ENCODE measurements at regions not wholly inside any gene's neighbourhood (a gene's known extent, or its start where the extent isn't known, plus 50 kb on each side); places are given as distances from the start of the nearest gene placed in this dataset.

DNA sequence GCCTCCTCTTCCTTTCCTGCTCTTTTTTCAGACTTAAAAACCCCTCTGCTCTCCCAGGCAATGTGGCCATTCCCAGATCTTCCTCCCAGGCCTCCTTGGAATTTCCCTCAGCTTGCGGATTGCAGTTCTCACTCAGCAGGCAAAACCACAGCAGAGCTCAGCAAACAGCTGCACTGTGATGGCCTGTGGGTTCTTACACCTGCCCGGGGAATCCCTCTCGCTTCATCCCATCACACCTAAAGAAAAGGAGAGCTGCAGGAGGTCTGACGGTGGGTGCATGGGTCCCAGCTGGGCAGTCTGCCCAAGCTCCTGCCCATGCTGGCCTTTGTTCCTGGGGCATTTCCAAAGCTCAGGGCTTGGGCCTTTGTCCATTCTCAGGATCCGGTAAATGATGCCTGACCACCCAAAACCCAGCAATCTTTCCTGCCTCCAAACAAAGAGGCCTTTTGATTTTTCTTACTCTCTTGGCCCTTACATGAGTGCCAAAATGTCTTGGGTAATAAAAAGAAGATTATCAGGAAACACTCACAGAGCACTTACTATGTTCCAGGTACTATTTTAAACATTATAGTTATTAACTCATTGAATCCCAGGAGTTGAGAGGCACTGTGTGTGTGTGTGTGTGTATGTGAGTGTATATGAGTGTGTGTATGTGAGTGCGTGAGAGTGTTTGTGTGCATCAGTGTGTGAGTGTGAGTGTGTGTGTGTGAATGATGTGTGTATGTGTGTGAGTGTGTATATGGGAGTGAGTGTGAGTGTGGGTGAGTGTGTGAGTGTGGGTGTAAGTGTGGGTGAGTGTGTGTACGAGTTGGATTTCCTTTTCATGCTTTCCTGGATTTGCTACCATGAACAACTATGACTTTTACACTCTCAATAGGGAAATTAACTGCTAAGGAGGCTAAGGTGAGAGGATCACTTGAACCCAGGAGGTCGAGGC lies 64.5 kb upstream of the PODXL start:
- H3K36me3 Mint-ChIP-seq (ENCODE audit: insufficient read depth in 2 of 2): no peaks in the 10 kb centered on the region
- ATAC-seq (replicated peaks in 1 of 2): no peak
- no peaks in the 10 kb centered on the region for H3K4me1 Mint-ChIP-seq (ENCODE audit: low read depth)
- peaks cover 11% of the 10 kb centered on the region for H3K27me3 Mint-ChIP-seq (ENCODE audit: low read depth)
- no peaks in the 10 kb centered on the region for H3K9me3 Mint-ChIP-seq
- H3K4me3 Mint-ChIP-seq: no peak overlapping the region
- H3K27ac Mint-ChIP-seq: no peak overlapping the region
- no peak for DNase-seq

DNA sequence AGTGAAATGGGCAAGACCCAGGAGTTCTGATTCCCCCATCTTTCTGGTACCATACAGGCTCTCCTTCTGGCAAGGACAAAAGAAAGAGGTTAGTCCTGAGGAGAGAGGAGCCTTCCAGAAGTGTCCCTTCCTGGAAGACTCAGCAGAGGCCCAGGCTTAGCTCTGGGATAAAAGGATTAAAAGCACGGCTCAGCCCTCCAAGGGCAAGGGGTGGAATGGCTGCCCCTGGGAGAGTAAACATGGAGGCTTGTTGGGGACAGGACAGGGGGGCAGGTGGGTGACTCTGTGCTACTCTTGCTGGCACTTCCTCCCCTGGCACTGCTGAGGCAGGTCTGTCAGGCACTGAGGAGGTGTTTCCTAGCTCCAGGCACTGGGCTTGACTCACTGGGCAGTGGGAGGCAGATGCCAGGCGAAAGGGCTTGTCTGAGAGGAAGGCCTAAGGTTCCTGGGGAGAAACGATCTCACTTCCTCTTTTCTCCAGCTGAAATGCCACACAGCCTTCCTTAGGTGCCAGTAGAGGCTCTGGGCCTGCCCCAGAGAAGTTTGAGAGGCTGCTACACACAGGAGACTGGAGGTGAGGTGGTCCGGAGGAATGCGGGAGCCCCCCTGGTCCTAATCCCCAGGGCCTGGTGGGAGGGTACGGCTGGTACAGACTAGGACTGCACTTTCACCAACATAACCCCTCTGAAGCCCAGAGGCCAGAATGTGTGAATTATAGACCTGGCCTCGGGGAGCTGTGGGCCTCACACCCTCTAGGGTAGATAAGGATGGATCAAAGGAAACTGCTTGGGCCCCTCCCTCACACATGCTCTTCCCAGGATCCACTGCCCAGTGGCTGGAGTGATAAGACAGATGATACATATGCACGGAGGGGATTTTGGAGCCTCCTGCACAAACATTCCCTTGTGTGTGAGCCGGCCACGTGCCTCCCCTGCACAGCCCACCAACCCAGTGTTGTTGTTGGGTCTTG lies 63.2 kb upstream of the PODXL start:
- no peaks in the 10 kb centered on the region for H3K36me3 Mint-ChIP-seq (ENCODE audit: insufficient read depth in 2 of 2)

DNA sequence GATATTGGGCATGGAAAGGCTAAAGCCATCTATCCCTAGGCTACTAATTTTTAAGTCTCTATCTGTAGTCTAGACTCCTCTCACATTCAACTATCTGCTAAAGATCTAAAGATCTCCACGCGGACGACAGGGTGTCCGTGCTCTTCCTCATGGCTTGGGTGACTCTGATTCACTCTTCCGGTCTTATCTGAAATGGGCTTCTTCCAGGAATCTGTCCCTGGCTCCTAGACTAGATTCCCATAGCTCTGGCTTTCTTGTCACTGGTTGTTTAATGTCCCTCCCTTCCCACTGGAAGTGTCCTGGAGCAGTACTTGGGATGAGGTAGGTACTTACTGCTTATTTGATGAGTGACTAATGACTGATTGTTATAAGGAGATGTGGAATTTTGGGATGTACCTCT lies 62.0 kb upstream of the PODXL start:
- ATAC-seq (replicated peaks in 1 of 2): no peak
- H3K27me3 Mint-ChIP-seq (ENCODE audit: low read depth): peaks cover 11% of the 10 kb centered on the region

More for the DNA sequence above, 63.2 kb upstream of the PODXL start:
- H3K4me3 Mint-ChIP-seq: no peak overlapping the region
- ATAC-seq (replicated peaks in 1 of 2) (no peak), DNase-seq (no peak)
- H3K27ac Mint-ChIP-seq: no peak overlapping the region
- no peaks in the 10 kb centered on the region for H3K4me1 Mint-ChIP-seq (ENCODE audit: low read depth)
- peaks cover 11% of the 10 kb centered on the region for H3K27me3 Mint-ChIP-seq (ENCODE audit: low read depth)
- no peaks in the 10 kb centered on the region for H3K9me3 Mint-ChIP-seq

DNA sequence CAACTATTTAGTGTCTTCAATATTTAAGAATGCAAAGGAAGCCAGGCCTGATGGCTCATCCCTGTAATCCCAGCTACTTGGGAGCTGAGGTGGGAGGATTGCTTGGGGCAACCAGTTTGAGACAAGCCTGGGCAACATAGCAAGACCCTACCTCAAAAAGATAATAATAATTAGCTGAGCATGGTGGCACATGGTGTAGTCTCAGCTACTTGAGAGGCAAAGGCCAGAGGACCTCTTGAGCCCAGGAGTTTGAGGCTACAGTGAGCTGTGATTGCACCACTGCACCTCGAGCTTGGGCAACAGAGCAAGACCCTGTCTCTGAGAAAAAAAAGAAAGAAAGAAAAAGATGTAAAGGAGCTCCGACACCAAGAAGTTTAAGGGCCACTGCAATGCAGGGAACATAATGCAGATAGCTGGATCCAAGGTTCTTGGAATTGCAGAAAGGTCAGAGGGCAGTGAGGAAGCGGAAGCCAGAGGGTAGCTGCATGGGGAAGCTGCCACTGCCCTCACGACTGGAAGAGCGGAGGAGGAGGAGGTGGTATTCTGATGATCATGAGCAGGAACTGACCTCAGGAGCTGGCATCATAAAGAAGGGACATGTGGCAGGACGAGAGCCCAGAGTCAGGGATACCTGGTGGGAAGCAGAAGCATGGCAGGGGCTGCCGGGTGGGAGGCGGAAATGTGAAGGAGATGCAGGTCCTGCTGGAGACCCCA lies 60.2 kb upstream of the PODXL start:
- no peaks in the 10 kb centered on the region for H3K9me3 Mint-ChIP-seq
- H3K36me3 Mint-ChIP-seq (ENCODE audit: insufficient read depth in 2 of 2): no peaks in the 10 kb centered on the region
- no peak for ATAC-seq (replicated peaks in 1 of 2)
- H3K4me1 Mint-ChIP-seq (ENCODE audit: low read depth): no peaks in the 10 kb centered on the region
- no peak overlapping the region for H3K27ac Mint-ChIP-seq
- DNase-seq: no peak
- H3K4me3 Mint-ChIP-seq: no peak overlapping the region
- H3K27me3 Mint-ChIP-seq (ENCODE audit: low read depth): peaks cover 11% of the 10 kb centered on the region

More for the DNA sequence above, 62.0 kb upstream of the PODXL start:
- Mint-ChIP-seq H3K4me3 (no peak overlapping the region), H3K36me3 (ENCODE audit: insufficient read depth in 2 of 2) (no peaks in the 10 kb centered on the region), H3K4me1 (ENCODE audit: low read depth) (no peaks in the 10 kb centered on the region), H3K9me3 (no peaks in the 10 kb centered on the region), H3K27ac (no peak overlapping the region)
- no peak for DNase-seq

DNA sequence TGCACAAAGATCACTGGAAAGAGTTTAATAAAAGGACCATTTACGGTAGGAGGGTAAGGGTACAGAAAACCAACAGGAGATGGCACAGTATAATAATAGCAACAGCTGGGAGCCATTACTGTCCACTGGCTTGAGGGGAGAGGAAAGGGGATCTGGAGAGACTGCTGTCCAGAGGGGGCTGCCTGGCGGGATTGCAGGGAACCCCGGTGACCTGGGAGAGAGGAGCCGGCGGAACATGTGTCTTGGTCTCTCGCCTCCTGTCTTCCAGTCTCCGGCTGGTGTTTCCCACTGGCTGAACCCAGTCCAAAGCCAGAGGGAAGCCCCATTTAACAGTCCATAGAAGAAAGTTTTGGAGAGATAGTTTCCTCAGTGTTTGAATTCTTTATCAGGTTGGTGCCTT lies 57.5 kb upstream of the PODXL start:
- H3K27ac Mint-ChIP-seq: no peak overlapping the region
- no peaks in the 10 kb centered on the region for H3K9me3 Mint-ChIP-seq

DNA sequence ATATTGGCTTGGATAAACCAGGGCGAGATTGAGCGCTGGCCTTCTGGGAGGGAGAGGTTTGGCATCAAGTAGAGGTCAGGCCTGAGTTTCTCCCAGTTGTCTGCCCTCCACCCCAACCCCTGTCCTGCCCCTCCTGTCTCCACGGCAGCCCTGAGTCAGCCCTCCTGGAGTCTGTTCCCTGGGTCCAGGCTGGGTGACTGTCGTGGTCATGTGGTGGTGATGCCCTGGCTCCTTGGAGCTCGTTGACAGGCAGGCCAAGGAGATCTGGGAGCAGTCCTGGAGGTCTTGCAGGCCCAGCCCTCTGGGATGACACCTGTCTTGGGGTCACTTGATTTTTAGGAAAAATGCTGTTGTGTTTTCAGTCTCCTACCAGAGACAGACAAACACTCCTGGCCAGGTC lies 53.6 kb upstream of the PODXL start:
- peaks cover 32% of the 10 kb centered on the region for H3K27me3 Mint-ChIP-seq (ENCODE audit: low read depth)
- no peak overlapping the region for H3K27ac Mint-ChIP-seq
- no peaks in the 10 kb centered on the region for H3K36me3 Mint-ChIP-seq (ENCODE audit: insufficient read depth in 2 of 2)
- no peaks in the 10 kb centered on the region for H3K9me3 Mint-ChIP-seq
- H3K4me1 Mint-ChIP-seq (ENCODE audit: low read depth): peaks cover 6% of the 10 kb centered on the region
- DNase-seq: no peak
- H3K4me3 Mint-ChIP-seq: no peak overlapping the region
- no peak for ATAC-seq (replicated peaks in 1 of 2)

More for the DNA sequence above, 57.5 kb upstream of the PODXL start:
- no peaks in the 10 kb centered on the region for H3K4me1 Mint-ChIP-seq (ENCODE audit: low read depth)
- H3K4me3 Mint-ChIP-seq: no peak overlapping the region
- ATAC-seq (replicated peaks in 1 of 2) (no peak), DNase-seq (no peak)
- peaks cover 11% of the 10 kb centered on the region for H3K27me3 Mint-ChIP-seq (ENCODE audit: low read depth)
- no peaks in the 10 kb centered on the region for H3K36me3 Mint-ChIP-seq (ENCODE audit: insufficient read depth in 2 of 2)

DNA sequence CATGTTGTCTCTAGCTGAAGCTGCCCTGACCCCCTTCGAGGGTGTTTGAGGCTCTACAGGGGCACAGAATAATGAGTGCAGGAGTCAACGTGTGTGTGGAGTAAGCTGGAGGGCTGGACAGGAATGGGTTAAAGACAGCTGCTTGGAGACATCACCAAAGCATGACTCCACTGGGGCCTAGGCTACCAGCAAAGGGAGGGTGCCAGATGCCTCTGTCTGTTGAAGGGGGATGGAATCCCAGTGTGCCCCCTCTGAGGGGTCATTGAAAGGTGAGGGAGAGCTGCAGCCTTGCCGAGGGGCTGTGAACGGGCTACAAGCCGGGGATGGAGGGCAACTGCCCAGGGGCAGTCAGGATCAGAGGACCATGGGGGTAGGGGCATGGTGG lies 51.7 kb upstream of the PODXL start:
- no peaks in the 10 kb centered on the region for H3K36me3 Mint-ChIP-seq (ENCODE audit: insufficient read depth in 2 of 2)
- H3K9me3 Mint-ChIP-seq: no peaks in the 10 kb centered on the region
- no peak overlapping the region for H3K4me3 Mint-ChIP-seq
- no peak for ATAC-seq (replicated peaks in 1 of 2)
- H3K27me3 Mint-ChIP-seq (ENCODE audit: low read depth): peaks cover 32% of the 10 kb centered on the region
- no peak overlapping the region for H3K27ac Mint-ChIP-seq
- peaks cover 6% of the 10 kb centered on the region for H3K4me1 Mint-ChIP-seq (ENCODE audit: low read depth)
- no peak for DNase-seq

DNA sequence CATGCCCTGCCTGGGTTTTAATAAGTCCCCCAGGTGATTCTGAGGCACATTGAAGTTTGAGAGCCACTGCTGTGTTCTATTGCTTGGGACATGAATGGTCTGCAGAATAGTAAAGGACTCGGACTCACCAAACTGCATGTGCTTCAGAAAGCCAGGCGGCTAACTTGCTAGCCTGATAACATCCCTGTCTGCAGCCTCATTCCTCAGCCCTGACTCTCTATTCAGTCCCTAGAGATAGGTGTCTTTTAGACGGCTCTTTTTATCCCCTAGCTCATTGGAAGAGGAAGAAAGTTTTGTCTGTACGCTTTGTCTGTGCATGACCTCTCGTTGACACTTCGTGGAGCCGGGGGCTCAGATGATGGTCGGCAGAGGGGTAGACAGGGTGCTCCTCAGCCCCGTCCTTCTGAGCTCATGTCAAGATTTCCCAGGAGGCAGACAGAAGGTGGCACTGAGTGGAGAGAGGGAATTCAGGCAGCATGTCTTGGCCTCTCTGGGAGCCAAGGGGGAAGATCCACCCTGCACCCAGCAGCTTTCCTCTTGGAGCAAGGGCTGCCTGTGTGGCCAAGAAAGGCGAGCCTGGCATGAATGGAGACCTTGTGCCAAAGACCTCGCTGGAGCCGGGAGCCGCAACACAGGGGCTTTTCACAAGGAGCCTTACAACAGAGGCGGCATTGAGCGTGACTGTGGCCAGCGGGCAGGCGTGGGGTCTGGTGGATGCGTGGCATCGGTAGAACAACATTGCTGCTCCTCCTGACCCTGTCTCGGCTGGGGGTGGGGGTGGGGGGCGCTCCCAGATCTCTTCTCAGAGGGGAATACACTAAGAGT lies 51.1 kb upstream of the PODXL start:
- no peaks in the 10 kb centered on the region for H3K36me3 Mint-ChIP-seq (ENCODE audit: insufficient read depth in 2 of 2)
- peaks cover 32% of the 10 kb centered on the region for H3K27me3 Mint-ChIP-seq (ENCODE audit: low read depth)
- H3K27ac Mint-ChIP-seq: no peak overlapping the region
- H3K4me1 Mint-ChIP-seq (ENCODE audit: low read depth): peaks cover 6% of the 10 kb centered on the region
- ATAC-seq (replicated peaks in 1 of 2) (no peak), DNase-seq (no peak)
- H3K9me3 Mint-ChIP-seq: no peaks in the 10 kb centered on the region
- no peak overlapping the region for H3K4me3 Mint-ChIP-seq

DNA sequence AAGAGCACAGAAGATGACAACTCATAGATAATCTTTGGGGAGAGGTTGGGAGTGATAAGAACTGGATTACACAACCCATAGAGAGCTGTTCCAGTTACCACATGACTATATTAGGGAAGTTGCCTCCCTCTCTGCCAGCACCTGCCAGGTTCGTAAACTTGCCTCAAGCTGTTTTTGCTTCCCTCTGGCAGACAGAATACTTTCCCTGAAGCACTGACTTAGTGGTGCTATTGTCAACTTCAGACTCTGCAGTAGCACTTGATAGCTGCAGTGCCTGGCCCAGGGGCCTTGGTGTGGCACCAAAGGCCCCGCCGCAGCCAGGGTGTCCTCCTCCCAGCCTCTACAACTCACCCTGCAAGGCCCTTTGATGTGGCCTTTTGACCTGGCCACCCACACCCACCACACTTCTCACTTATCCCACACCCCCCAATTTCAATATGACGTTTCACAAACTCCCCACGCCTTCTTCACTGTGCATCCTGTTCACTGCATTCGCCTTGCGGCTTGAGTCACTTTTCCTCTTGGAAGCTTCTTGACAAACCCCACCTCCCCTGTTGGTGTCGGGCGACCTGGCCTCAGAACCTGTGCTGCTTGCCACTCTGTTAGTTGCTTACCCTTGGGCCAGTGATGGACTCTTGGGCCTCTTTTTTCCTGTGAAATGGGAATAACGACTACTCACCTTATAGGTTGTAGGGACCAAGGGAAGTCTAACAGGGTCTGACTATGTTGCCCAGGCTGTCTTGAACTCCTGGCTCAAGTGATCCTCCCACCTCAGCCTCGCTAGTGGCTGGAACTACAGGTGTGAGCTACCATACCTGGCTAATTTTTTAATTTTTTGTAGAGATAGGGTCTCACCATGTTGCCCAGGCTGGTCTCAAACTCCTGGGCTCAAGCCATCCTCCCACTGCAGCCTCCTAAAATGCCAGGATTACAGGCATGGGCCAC lies 50.2 kb upstream of the PODXL start:
- H3K9me3 Mint-ChIP-seq: no peaks in the 10 kb centered on the region
- peaks cover 32% of the 10 kb centered on the region for H3K27me3 Mint-ChIP-seq (ENCODE audit: low read depth)
- H3K27ac Mint-ChIP-seq: no peak overlapping the region
- no peak overlapping the region for H3K4me3 Mint-ChIP-seq
- DNase-seq (peak in 1 of 2 donors; percentile 14), ATAC-seq (replicated peaks in 1 of 2) (peak in 1 of 2 donors; percentile 58)
- peaks cover 6% of the 10 kb centered on the region for H3K4me1 Mint-ChIP-seq (ENCODE audit: low read depth)
- no peaks in the 10 kb centered on the region for H3K36me3 Mint-ChIP-seq (ENCODE audit: insufficient read depth in 2 of 2)
